Neural cell (in vitro differentiated cells): ENCODE measurements at regions not wholly inside any gene's neighbourhood (a gene's known extent, or its start where the extent isn't known, plus 50 kb on each side); places are given as distances from the start of the nearest gene placed in this dataset.
A peak's percentile ranks its signal among the peaks of the same experiment; 100 is the strongest.

Source experiments
- H2AFZ ChIP-seq: fragments of 200-600, 300-800 bp; sonication (generic), shearing (Covaris generic); 2 replicates; pipeline ENCODE4 v1.6.0; 2014; ENCODE audit warnings: low read depth, mild to moderate bottlenecking, antibody characterized with exemption, low read length, moderate library complexity
- H3F3A ChIP-seq: fragments of 200-600 bp; shearing (Covaris generic); 2 replicates; pipeline ENCODE4 v1.6.1; 2016; ENCODE audit warnings: mild to moderate bottlenecking, moderate library complexity, mixed read lengths, antibody characterized with exemption, low read length; ENCODE audit not compliant: insufficient read depth, poor library complexity, severe bottlenecking
- H3K27ac ChIP-seq: fragments of 200-600, 300-800 bp; sonication (generic), shearing (Covaris generic); 2 replicates; pipeline ENCODE4 v1.5.1; 2014; ENCODE audit warnings: mild to moderate bottlenecking, low read length, moderate library complexity
- H3K27me3 ChIP-seq: fragments of 300-800, 200-600 bp; sonication (generic), shearing (Covaris generic); 2 replicates; pipeline ENCODE4 v1.6.0; 2014; ENCODE audit warnings: mild to moderate bottlenecking, low read depth, low read length, moderate library complexity; ENCODE audit not compliant: insufficient read depth
- H3K36me3 ChIP-seq: fragments of 300-800, 200-600 bp; sonication (generic), shearing (Covaris generic); 2 replicates; pipeline ENCODE4 v1.5.1; 2014; ENCODE audit warnings: mild to moderate bottlenecking, antibody characterized with exemption, low read length, moderate library complexity; ENCODE audit not compliant: insufficient read depth
- H3K4me2 ChIP-seq: fragments of 300-800, 200-600 bp; sonication (generic), shearing (Covaris generic); 2 replicates; pipeline ENCODE4 v1.6.0; 2014; ENCODE audit warnings: mild to moderate bottlenecking, low read length
- H3K4me3 ChIP-seq: fragments of 300-800, 200-600 bp; sonication (generic), shearing (Covaris generic); 2 replicates; pipeline ENCODE4 v1.5.1; 2014; ENCODE audit warnings: mild to moderate bottlenecking, low read length, moderate library complexity
- H3K79me2 ChIP-seq: fragments of 200-600 bp; shearing (Covaris generic); replicated peaks from 2 replicates; pipeline ENCODE4 v1.6.0; 2014; ENCODE audit warnings: mild to moderate bottlenecking, low read length, moderate library complexity; ENCODE audit not compliant: insufficient read depth
- H3K9ac ChIP-seq: fragments of 300-800, 200-600 bp; sonication (generic), shearing (Covaris generic); 2 replicates; pipeline ENCODE4 v1.6.1; 2016; ENCODE audit warnings: mild to moderate bottlenecking, low read length, mixed read lengths
- H3K9me2 ChIP-seq: fragments of 200-600 bp; shearing (Covaris generic); 2 replicates; pipeline ENCODE4 v1.6.1; 2016; ENCODE audit warnings: mild to moderate bottlenecking, low read length, mixed read lengths; ENCODE audit not compliant: insufficient read depth
- H3K9me3 ChIP-seq: fragments of 200-600, 300-800 bp; sonication (generic), shearing (Covaris generic); 2 replicates; pipeline ENCODE4 v1.6.1; 2016; ENCODE audit warnings: mild to moderate bottlenecking, mixed run types, low read length, moderate library complexity, mixed read lengths
- H4K20me1 ChIP-seq: fragments of 200-600 bp; shearing (Covaris generic); 2 replicates; pipeline ENCODE4 v1.6.1; 2016; ENCODE audit warnings: mild to moderate bottlenecking, mixed run types; ENCODE audit not compliant: insufficient read depth
- EP300 ChIP-seq: fragments of 450-650 bp; conservative IDR thresholded peaks from 2 replicates; pipeline ENCODE4 v1.6.1; 2014; ENCODE audit warnings: antibody characterized with exemption, mild to moderate bottlenecking, moderate library complexity; ENCODE audit not compliant: poor library complexity, severe bottlenecking
- EZH2 ChIP-seq: fragments of 200-600, 300-800 bp; shearing (Covaris generic), sonication (generic); IDR thresholded peaks from 2 replicates; pipeline ENCODE4 v1.6.1; 2014; ENCODE audit warnings: antibody characterized with exemption, low read length, borderline replicate concordance, mild to moderate bottlenecking; ENCODE audit not compliant: insufficient read depth, poor library complexity, severe bottlenecking
- MXI1 ChIP-seq: fragments of 450-650 bp; conservative IDR thresholded peaks from 2 replicates; pipeline ENCODE4 v1.6.1; 2014; ENCODE audit warnings: antibody characterized with exemption, mild to moderate bottlenecking; ENCODE audit not compliant: poor library complexity, severe bottlenecking
- POLR2AphosphoS5 ChIP-seq: IDR thresholded peaks from 2 replicates; pipeline ENCODE4 v1.6.1; 2012
- RAD21 ChIP-seq: fragments of 450-650 bp; conservative IDR thresholded peaks from 2 replicates; pipeline ENCODE4 v1.6.1; 2014; ENCODE audit warnings: antibody characterized with exemption, mild to moderate bottlenecking, moderate library complexity
- SMC3 ChIP-seq: fragments of 450-650 bp; conservative IDR thresholded peaks from 2 replicates; pipeline ENCODE4 v1.6.1; 2014; ENCODE audit warnings: antibody characterized with exemption, mild to moderate bottlenecking, moderate library complexity; ENCODE audit not compliant: poor library complexity
- TAF1 ChIP-seq: IDR thresholded peaks from 2 replicates; pipeline ENCODE4 v1.6.1; 2012; ENCODE audit warnings: low read depth
- TF ChIP-seq, protein P1 (sequence below): IDR thresholded peaks from 2 replicates; pipeline ENCODE4 v1.6.1; 2012; ENCODE audit warnings: borderline replicate concordance
- TF ChIP-seq, protein P2 (sequence below): fragments of 450-650 bp; IDR thresholded peaks from 2 replicates; pipeline ENCODE4 v1.5.1; 2014; ENCODE audit warnings: antibody characterized with exemption, mild to moderate bottlenecking, moderate library complexity; ENCODE audit not compliant: poor library complexity, severe bottlenecking

DNA sequence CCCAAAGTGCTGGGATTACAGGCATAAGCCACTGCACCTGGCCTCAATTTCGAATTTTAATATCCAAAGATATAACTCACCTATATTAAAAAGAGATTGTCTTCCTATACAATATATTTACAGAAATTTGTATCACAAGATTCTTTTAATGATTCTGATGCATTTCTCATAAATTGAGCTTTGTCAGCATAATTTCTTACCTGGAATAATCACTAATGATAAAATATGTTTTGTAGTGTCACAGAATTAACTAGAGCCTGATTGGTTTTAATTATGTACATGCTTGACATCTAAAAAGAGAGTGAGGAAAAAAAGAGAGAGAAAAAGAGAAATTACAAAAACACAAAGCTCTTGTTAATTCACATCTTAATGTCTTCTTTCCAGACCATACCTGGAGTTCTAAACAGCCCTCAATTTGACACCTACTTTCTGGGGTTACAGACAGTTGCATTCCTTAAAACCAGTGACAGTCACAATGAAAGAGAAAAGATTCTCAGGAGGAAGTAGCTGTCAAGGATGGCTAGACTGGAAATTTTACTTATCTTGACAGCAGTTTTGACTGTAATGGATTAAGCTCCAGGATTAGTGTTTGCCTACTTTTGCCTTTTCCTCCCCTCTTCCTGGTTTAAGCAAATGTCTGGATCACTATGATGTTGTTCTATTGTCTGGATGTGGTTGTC lies 214.4 kb downstream of the SPRY2 start:
- no peaks in the 10 kb centered on the region for H4K20me1 ChIP-seq
- H3K9ac ChIP-seq: no peak overlapping the region
- H3K9me3 ChIP-seq: no peaks in the 10 kb centered on the region
- no peaks in the 10 kb centered on the region for H3K9me2 ChIP-seq
- H3K4me3 ChIP-seq: no peak overlapping the region
- no peak overlapping the region for H3K27ac ChIP-seq
- TF ChIP-seq EP300 (peak; percentile 16), EZH2 (no peak)
- H3F3A ChIP-seq: no peaks in the 10 kb centered on the region
- H3K79me2 ChIP-seq: no peaks in the 10 kb centered on the region
- no peak overlapping the region for H2AFZ ChIP-seq
- H3K36me3 ChIP-seq: no peaks in the 10 kb centered on the region
- no peaks in the 10 kb centered on the region for H3K27me3 ChIP-seq
- no peak overlapping the region for H3K4me2 ChIP-seq

DNA sequence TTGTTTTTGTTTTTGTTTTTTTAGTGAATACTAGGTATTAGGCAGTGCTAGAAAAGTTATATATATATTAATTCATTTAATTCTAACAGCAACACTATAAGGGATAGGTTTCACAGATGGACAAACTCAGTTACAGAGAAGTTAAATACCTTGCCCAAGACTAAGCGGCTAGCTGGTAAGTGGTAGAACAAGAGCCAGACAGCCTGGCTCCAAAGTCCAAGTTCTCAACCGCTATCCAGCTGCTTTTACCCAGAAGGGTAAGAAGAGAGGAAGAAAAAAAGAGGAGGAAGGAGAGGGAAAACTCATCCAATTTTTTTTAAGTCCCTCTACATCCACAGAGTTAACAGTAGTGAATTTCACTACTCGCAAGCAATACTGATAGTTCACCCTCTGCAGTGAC lies 217.0 kb downstream of the SPRY2 start:
- no peak overlapping the region for H3K4me2 ChIP-seq
- TF ChIP-seq EP300 (no peak), TAF1 (no peak), EZH2 (no peak), POLR2AphosphoS5 (no peak), RAD21 (no peak), MXI1 (no peak), SMC3 (no peak)
- TF ChIP-seq, protein P1, sequence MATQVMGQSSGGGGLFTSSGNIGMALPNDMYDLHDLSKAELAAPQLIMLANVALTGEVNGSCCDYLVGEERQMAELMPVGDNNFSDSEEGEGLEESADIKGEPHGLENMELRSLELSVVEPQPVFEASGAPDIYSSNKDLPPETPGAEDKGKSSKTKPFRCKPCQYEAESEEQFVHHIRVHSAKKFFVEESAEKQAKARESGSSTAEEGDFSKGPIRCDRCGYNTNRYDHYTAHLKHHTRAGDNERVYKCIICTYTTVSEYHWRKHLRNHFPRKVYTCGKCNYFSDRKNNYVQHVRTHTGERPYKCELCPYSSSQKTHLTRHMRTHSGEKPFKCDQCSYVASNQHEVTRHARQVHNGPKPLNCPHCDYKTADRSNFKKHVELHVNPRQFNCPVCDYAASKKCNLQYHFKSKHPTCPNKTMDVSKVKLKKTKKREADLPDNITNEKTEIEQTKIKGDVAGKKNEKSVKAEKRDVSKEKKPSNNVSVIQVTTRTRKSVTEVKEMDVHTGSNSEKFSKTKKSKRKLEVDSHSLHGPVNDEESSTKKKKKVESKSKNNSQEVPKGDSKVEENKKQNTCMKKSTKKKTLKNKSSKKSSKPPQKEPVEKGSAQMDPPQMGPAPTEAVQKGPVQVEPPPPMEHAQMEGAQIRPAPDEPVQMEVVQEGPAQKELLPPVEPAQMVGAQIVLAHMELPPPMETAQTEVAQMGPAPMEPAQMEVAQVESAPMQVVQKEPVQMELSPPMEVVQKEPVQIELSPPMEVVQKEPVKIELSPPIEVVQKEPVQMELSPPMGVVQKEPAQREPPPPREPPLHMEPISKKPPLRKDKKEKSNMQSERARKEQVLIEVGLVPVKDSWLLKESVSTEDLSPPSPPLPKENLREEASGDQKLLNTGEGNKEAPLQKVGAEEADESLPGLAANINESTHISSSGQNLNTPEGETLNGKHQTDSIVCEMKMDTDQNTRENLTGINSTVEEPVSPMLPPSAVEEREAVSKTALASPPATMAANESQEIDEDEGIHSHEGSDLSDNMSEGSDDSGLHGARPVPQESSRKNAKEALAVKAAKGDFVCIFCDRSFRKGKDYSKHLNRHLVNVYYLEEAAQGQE: no peak
- TF ChIP-seq, protein P2, sequence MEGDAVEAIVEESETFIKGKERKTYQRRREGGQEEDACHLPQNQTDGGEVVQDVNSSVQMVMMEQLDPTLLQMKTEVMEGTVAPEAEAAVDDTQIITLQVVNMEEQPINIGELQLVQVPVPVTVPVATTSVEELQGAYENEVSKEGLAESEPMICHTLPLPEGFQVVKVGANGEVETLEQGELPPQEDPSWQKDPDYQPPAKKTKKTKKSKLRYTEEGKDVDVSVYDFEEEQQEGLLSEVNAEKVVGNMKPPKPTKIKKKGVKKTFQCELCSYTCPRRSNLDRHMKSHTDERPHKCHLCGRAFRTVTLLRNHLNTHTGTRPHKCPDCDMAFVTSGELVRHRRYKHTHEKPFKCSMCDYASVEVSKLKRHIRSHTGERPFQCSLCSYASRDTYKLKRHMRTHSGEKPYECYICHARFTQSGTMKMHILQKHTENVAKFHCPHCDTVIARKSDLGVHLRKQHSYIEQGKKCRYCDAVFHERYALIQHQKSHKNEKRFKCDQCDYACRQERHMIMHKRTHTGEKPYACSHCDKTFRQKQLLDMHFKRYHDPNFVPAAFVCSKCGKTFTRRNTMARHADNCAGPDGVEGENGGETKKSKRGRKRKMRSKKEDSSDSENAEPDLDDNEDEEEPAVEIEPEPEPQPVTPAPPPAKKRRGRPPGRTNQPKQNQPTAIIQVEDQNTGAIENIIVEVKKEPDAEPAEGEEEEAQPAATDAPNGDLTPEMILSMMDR: no peak

DNA sequence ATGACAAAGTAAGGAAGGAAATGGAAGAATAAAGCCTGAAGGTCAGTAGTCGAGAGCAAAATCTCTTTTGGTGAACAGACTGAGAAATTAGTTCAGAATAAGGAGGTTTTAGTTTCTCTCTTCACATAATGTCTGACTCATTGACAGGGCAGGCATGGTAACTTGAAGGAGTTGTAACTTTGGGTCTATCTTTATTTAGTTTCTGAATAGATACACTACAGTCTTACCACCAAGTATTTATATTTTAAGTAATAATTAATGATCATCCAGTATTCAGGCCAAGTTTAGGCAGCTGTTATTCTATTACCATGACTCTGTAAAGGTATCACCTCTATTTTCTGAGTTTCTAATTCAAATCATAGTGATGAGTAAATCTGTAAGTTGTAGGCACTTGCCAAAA lies 219.9 kb downstream of the SPRY2 start:
- Histone ChIP-seq H3K9me2 (no peaks in the 10 kb centered on the region), H3K36me3 (no peaks in the 10 kb centered on the region), H3K9me3 (no peaks in the 10 kb centered on the region), H3K79me2 (no peaks in the 10 kb centered on the region), H3K9ac (no peak overlapping the region), H3K4me3 (no peak overlapping the region), H3K4me2 (no peak overlapping the region), H4K20me1 (no peaks in the 10 kb centered on the region), H3K27ac (no peak overlapping the region), H3F3A (no peaks in the 10 kb centered on the region), H2AFZ (no peak overlapping the region), H3K27me3 (no peaks in the 10 kb centered on the region)
- TF ChIP-seq RAD21: no peak
- TF ChIP-seq MXI1: no peak
- no peak for TF ChIP-seq EZH2
- no peak for TF ChIP-seq EP300
- TF ChIP-seq POLR2AphosphoS5: no peak
- TF ChIP-seq, protein P1: no peak
- no peak for TF ChIP-seq SMC3
- TF ChIP-seq TAF1: no peak
- TF ChIP-seq, protein P2: no peak

More for the DNA sequence above, 217.0 kb downstream of the SPRY2 start:
- H3K4me3 ChIP-seq: no peak overlapping the region
- H3K27ac ChIP-seq: no peak overlapping the region
- H4K20me1 ChIP-seq: no peaks in the 10 kb centered on the region
- H3K9me3 ChIP-seq: no peaks in the 10 kb centered on the region
- no peaks in the 10 kb centered on the region for H3K9me2 ChIP-seq
- no peak overlapping the region for H3K9ac ChIP-seq
- no peaks in the 10 kb centered on the region for H3K27me3 ChIP-seq
- H3K79me2 ChIP-seq: no peaks in the 10 kb centered on the region
- H2AFZ ChIP-seq: no peak overlapping the region
- no peaks in the 10 kb centered on the region for H3F3A ChIP-seq
- no peaks in the 10 kb centered on the region for H3K36me3 ChIP-seq
